Fibroblast of mammary gland (primary cell): ENCODE measurements at regions not wholly inside any gene's neighbourhood (a gene's known extent, or its start where the extent isn't known, plus 50 kb on each side); places are given as distances from the start of the nearest gene placed in this dataset.

Source experiments
- DNase-seq: peaks from one replicate; pipeline ENCODE4 v3.0.0-alpha.2; 2010; ENCODE audit warnings: low read depth
- H3K4me3 ChIP-seq: 2 replicates; pipeline ENCODE4 v1.5.1; 2011; ENCODE audit warnings: low read depth, mild to moderate bottlenecking, low read length, moderate library complexity; ENCODE audit not compliant: control insufficient read depth
- CTCF ChIP-seq: conservative IDR thresholded peaks from 2 replicates; pipeline ENCODE4 v1.5.1; 2011; ENCODE audit warnings: low read depth, low read length, inconsistent platforms; ENCODE audit not compliant: control insufficient read depth, insufficient read depth

- no peak for TF ChIP-seq CTCF
- DNase-seq: no peak
- no peak overlapping the region for H3K4me3 ChIP-seq
Measured at GRCh38 chr10:36087006-36088005, 445.2 kb upstream of the FZD8 start.

- no peak for TF ChIP-seq CTCF
- DNase-seq: no peak
Measured at GRCh38 chr10:36075196-36075595, 433.1 kb upstream of the FZD8 start.

GRCh38 chr10:36073796-36074345 lies 431.8 kb upstream of the FZD8 start:
- no peak overlapping the region for H3K4me3 ChIP-seq
- DNase-seq: no peak
- TF ChIP-seq CTCF: no peak

More at GRCh38 chr10:36075196-36075595, 433.1 kb upstream of the FZD8 start:
- H3K4me3 ChIP-seq: no peak overlapping the region

- no peak overlapping the region for H3K4me3 ChIP-seq
- no peak for TF ChIP-seq CTCF
- DNase-seq: no peak
Measured at GRCh38 chr10:36068542-36068941, 426.4 kb upstream of the FZD8 start.

GRCh38 chr10:36067748-36068147 lies 425.7 kb upstream of the FZD8 start:
- no peak for DNase-seq
- H3K4me3 ChIP-seq: no peak overlapping the region
- TF ChIP-seq CTCF: no peak

GRCh38 chr10:36066850-36067249 lies 424.8 kb upstream of the FZD8 start:
- no peak for DNase-seq
- no peak overlapping the region for H3K4me3 ChIP-seq
- no peak for TF ChIP-seq CTCF
